Neural cell (in vitro differentiated cells): ENCODE measurements at regions not wholly inside any gene's neighbourhood (a gene's known extent, or its start where the extent isn't known, plus 50 kb on each side); places are given as distances from the start of the nearest gene placed in this dataset.

Source experiments
- H2AFZ ChIP-seq: fragments of 200-600, 300-800 bp; sonication (generic), shearing (Covaris generic); 2 replicates; pipeline ENCODE4 v1.6.0; 2014; ENCODE audit warnings: low read depth, mild to moderate bottlenecking, antibody characterized with exemption, low read length, moderate library complexity
- H3F3A ChIP-seq: fragments of 200-600 bp; shearing (Covaris generic); 2 replicates; pipeline ENCODE4 v1.6.1; 2016; ENCODE audit warnings: mild to moderate bottlenecking, moderate library complexity, mixed read lengths, antibody characterized with exemption, low read length; ENCODE audit not compliant: insufficient read depth, poor library complexity, severe bottlenecking
- H3K27ac ChIP-seq: fragments of 200-600, 300-800 bp; sonication (generic), shearing (Covaris generic); 2 replicates; pipeline ENCODE4 v1.5.1; 2014; ENCODE audit warnings: mild to moderate bottlenecking, low read length, moderate library complexity
- H3K27me3 ChIP-seq: fragments of 300-800, 200-600 bp; sonication (generic), shearing (Covaris generic); 2 replicates; pipeline ENCODE4 v1.6.0; 2014; ENCODE audit warnings: mild to moderate bottlenecking, low read depth, low read length, moderate library complexity; ENCODE audit not compliant: insufficient read depth
- H3K36me3 ChIP-seq: fragments of 300-800, 200-600 bp; sonication (generic), shearing (Covaris generic); 2 replicates; pipeline ENCODE4 v1.5.1; 2014; ENCODE audit warnings: mild to moderate bottlenecking, antibody characterized with exemption, low read length, moderate library complexity; ENCODE audit not compliant: insufficient read depth
- H3K4me2 ChIP-seq: fragments of 300-800, 200-600 bp; sonication (generic), shearing (Covaris generic); 2 replicates; pipeline ENCODE4 v1.6.0; 2014; ENCODE audit warnings: mild to moderate bottlenecking, low read length
- H3K4me3 ChIP-seq: fragments of 300-800, 200-600 bp; sonication (generic), shearing (Covaris generic); 2 replicates; pipeline ENCODE4 v1.5.1; 2014; ENCODE audit warnings: mild to moderate bottlenecking, low read length, moderate library complexity
- H3K79me2 ChIP-seq: fragments of 200-600 bp; shearing (Covaris generic); replicated peaks from 2 replicates; pipeline ENCODE4 v1.6.0; 2014; ENCODE audit warnings: mild to moderate bottlenecking, low read length, moderate library complexity; ENCODE audit not compliant: insufficient read depth
- H3K9ac ChIP-seq: fragments of 300-800, 200-600 bp; sonication (generic), shearing (Covaris generic); 2 replicates; pipeline ENCODE4 v1.6.1; 2016; ENCODE audit warnings: mild to moderate bottlenecking, low read length, mixed read lengths
- H3K9me2 ChIP-seq: fragments of 200-600 bp; shearing (Covaris generic); 2 replicates; pipeline ENCODE4 v1.6.1; 2016; ENCODE audit warnings: mild to moderate bottlenecking, low read length, mixed read lengths; ENCODE audit not compliant: insufficient read depth
- H3K9me3 ChIP-seq: fragments of 200-600, 300-800 bp; sonication (generic), shearing (Covaris generic); 2 replicates; pipeline ENCODE4 v1.6.1; 2016; ENCODE audit warnings: mild to moderate bottlenecking, mixed run types, low read length, moderate library complexity, mixed read lengths
- H4K20me1 ChIP-seq: fragments of 200-600 bp; shearing (Covaris generic); 2 replicates; pipeline ENCODE4 v1.6.1; 2016; ENCODE audit warnings: mild to moderate bottlenecking, mixed run types; ENCODE audit not compliant: insufficient read depth
- CTCF ChIP-seq: fragments of 450-650 bp; IDR thresholded peaks from 2 replicates; pipeline ENCODE4 v1.5.1; 2014; ENCODE audit warnings: antibody characterized with exemption, mild to moderate bottlenecking, moderate library complexity; ENCODE audit not compliant: poor library complexity, severe bottlenecking
- EP300 ChIP-seq: fragments of 450-650 bp; conservative IDR thresholded peaks from 2 replicates; pipeline ENCODE4 v1.6.1; 2014; ENCODE audit warnings: antibody characterized with exemption, mild to moderate bottlenecking, moderate library complexity; ENCODE audit not compliant: poor library complexity, severe bottlenecking
- EZH2 ChIP-seq: fragments of 200-600, 300-800 bp; shearing (Covaris generic), sonication (generic); IDR thresholded peaks from 2 replicates; pipeline ENCODE4 v1.6.1; 2014; ENCODE audit warnings: antibody characterized with exemption, low read length, borderline replicate concordance, mild to moderate bottlenecking; ENCODE audit not compliant: insufficient read depth, poor library complexity, severe bottlenecking
- POLR2AphosphoS5 ChIP-seq: IDR thresholded peaks from 2 replicates; pipeline ENCODE4 v1.6.1; 2012
- RAD21 ChIP-seq: fragments of 450-650 bp; conservative IDR thresholded peaks from 2 replicates; pipeline ENCODE4 v1.6.1; 2014; ENCODE audit warnings: antibody characterized with exemption, mild to moderate bottlenecking, moderate library complexity
- SMC3 ChIP-seq: fragments of 450-650 bp; conservative IDR thresholded peaks from 2 replicates; pipeline ENCODE4 v1.6.1; 2014; ENCODE audit warnings: antibody characterized with exemption, mild to moderate bottlenecking, moderate library complexity; ENCODE audit not compliant: poor library complexity
- TAF1 ChIP-seq: IDR thresholded peaks from 2 replicates; pipeline ENCODE4 v1.6.1; 2012; ENCODE audit warnings: low read depth

GRCh38 chr19:30135797-30136196, 193.8 kb downstream of the URI1 start:
- Histone ChIP-seq H3K9me3 (no peaks in the 10 kb centered on the region), H3K4me3 (no peak overlapping the region), H3K27me3 (no peaks in the 10 kb centered on the region), H3K27ac (no peak overlapping the region), H3K9ac (no peak overlapping the region), H3K79me2 (no peaks in the 10 kb centered on the region), H3K9me2 (no peaks in the 10 kb centered on the region), H4K20me1 (no peaks in the 10 kb centered on the region), H3K36me3 (no peaks in the 10 kb centered on the region), H3K4me2 (no peak overlapping the region), H3F3A (no peaks in the 10 kb centered on the region), H2AFZ (no peak overlapping the region)
- TF ChIP-seq EP300 (no peak), SMC3 (no peak), POLR2AphosphoS5 (no peak), CTCF (no peak)

- Histone ChIP-seq H3F3A (no peaks in the 10 kb centered on the region), H3K79me2 (no peaks in the 10 kb centered on the region), H3K4me3 (no peak overlapping the region), H3K27ac (no peak overlapping the region), H3K36me3 (no peaks in the 10 kb centered on the region), H3K9me2 (no peaks in the 10 kb centered on the region), H3K9ac (no peak overlapping the region), H3K27me3 (no peaks in the 10 kb centered on the region), H2AFZ (no peak overlapping the region), H3K9me3 (no peaks in the 10 kb centered on the region), H4K20me1 (no peaks in the 10 kb centered on the region), H3K4me2 (no peak overlapping the region)
- TF ChIP-seq TAF1 (no peak), EP300 (peak; percentile 14), RAD21 (no peak)
These were observed 194.7 kb downstream of the URI1 start for GRCh38 chr19:30136611-30137195.

GRCh38 chr19:30137747-30138146, 195.7 kb downstream of the URI1 start:
- Histone ChIP-seq H3K27me3 (no peaks in the 10 kb centered on the region), H3K9ac (no peak overlapping the region), H3K79me2 (no peaks in the 10 kb centered on the region), H3K36me3 (no peaks in the 10 kb centered on the region), H3K9me3 (no peaks in the 10 kb centered on the region), H3K9me2 (no peaks in the 10 kb centered on the region), H3K4me3 (no peak overlapping the region), H3F3A (no peaks in the 10 kb centered on the region), H3K27ac (no peak overlapping the region), H2AFZ (no peak overlapping the region), H4K20me1 (no peaks in the 10 kb centered on the region), H3K4me2 (no peak overlapping the region)
- TF ChIP-seq TAF1 = no peak
- TF ChIP-seq EP300 = no peak
- no peak for TF ChIP-seq RAD21
- TF ChIP-seq POLR2AphosphoS5 = no peak
- TF ChIP-seq EZH2 = no peak
